Astrocyte of the cerebellum (primary cell): ENCODE measurements at regions not wholly inside any gene's neighbourhood (a gene's known extent, or its start where the extent isn't known, plus 50 kb on each side); places are given as distances from the start of the nearest gene placed in this dataset.
A peak's percentile ranks its signal among the peaks of the same experiment; 100 is the strongest.
"Not testable (repeated sequence)": the region's sequence is repeated elsewhere in the genome, so short reads cannot be mapped to it uniquely, and the experiment has no call there.

Experiments used
- DNase-seq: peaks from one replicate; pipeline ENCODE4 v3.0.0-alpha.2; 2011; ENCODE audit warnings: low read depth
- H3K4me3 ChIP-seq: 2 replicates; pipeline ENCODE4 v1.5.1; 2011; ENCODE audit warnings: mild to moderate bottlenecking, low read depth, low read length, moderate library complexity
- in situ Hi-C: cut with HindIII; loops from 2 replicates; pipeline ENCODE4 v1.10.0; 2017; ENCODE audit warnings: low sequenced_read_pairs
- TF ChIP-seq, protein P1 (sequence below): IDR thresholded peaks from 2 replicates; pipeline ENCODE4 v1.5.1; 2012; ENCODE audit warnings: low read length, low read depth, moderate library complexity, mild to moderate bottlenecking; ENCODE audit errors: missing control alignments

DNA sequence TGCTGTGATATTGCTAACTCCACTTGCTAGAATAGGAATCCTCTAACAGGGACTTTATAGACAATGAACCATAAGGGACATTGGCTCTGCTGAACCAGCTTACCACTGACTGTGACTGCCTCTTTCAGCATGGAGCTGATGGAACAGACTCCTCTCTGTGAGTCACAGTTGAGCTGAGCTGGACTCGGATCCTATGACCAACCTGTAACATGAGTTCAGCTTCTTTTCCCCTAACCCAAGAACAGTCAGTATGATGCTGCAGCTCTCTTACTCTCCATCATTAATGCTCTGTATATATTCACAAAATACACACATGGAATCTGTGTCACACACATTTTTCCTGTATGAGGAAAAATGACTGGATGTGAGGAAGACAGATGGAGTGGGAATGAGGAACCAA is 177.9 kb upstream of the BET1 start:
- in situ Hi-C loops, result no loop called here
- peak; percentile 51 for DNase-seq
- no peak overlapping the region for H3K4me3 ChIP-seq
- TF ChIP-seq, protein P1, sequence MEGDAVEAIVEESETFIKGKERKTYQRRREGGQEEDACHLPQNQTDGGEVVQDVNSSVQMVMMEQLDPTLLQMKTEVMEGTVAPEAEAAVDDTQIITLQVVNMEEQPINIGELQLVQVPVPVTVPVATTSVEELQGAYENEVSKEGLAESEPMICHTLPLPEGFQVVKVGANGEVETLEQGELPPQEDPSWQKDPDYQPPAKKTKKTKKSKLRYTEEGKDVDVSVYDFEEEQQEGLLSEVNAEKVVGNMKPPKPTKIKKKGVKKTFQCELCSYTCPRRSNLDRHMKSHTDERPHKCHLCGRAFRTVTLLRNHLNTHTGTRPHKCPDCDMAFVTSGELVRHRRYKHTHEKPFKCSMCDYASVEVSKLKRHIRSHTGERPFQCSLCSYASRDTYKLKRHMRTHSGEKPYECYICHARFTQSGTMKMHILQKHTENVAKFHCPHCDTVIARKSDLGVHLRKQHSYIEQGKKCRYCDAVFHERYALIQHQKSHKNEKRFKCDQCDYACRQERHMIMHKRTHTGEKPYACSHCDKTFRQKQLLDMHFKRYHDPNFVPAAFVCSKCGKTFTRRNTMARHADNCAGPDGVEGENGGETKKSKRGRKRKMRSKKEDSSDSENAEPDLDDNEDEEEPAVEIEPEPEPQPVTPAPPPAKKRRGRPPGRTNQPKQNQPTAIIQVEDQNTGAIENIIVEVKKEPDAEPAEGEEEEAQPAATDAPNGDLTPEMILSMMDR, result no peak

DNA sequence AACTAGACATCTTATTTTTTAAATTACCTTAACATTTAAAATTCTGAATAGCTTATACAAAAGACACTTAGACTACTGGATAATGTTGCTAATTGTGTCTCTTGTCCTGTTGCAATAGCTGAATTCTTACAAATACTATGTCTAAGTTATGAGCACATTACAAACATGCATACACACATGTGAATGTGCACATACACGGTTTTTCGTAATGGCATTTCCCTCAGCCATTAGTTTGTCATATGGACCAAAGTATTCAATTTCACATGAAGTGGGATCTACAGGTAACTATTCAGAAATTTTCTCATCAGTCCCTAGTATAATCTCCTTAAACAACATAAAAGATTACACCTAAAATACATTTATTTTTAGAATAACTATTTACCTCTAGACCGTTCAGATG is 178.6 kb upstream of the BET1 start:
- TF ChIP-seq, protein P1, result no peak
- no peak for DNase-seq
- in situ Hi-C loops, result no loop called here
- no peak overlapping the region for H3K4me3 ChIP-seq

DNA sequence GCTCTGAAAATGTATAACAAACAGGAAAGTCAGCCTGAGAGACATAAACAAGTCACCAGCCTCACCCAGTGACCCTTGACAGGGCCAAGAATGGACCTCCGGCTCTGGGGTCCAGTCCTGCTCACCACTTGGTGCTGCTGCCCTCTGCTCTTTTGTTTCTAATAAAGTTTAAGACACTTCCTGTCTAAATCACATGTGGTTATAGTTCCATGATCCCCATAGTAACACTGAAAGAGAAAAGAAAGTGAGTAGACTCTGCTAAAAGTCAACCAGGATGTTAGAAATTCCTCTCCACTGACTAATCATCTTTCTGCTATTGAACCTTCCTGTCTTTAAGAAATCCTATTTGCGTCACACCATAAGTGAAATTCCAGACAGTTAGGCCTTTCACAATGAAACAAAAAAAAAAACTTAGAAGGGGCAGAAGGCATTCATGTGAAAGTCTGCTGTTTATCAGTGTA is 179.2 kb upstream of the BET1 start:
- DNase-seq, result peak; percentile 98
- TF ChIP-seq, protein P1, result peak; percentile 5
- in situ Hi-C loops, result no loop called here
- no peak overlapping the region for H3K4me3 ChIP-seq

DNA sequence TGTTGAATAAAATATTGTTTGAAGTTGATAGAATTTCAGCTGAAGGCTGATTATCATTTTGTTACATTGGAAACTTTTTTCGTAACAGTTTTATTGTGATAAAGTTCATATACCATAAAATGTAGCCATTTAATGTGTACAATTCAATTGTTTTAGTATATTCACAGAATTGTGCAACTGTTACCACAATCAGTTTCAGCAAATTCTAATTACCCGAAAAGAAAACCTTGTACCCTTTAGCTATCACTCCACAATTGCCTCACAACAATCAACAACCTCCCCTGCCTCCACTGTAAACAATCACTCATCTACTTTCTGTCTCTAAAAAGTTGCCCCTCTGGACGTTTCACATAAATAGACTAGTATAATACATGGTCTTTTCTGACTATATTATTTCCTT is 179.7 kb upstream of the BET1 start:
- in situ Hi-C loops, result no loop called here
- TF ChIP-seq, protein P1, result no peak
- no peak for DNase-seq
- H3K4me3 ChIP-seq, result no peak overlapping the region

DNA sequence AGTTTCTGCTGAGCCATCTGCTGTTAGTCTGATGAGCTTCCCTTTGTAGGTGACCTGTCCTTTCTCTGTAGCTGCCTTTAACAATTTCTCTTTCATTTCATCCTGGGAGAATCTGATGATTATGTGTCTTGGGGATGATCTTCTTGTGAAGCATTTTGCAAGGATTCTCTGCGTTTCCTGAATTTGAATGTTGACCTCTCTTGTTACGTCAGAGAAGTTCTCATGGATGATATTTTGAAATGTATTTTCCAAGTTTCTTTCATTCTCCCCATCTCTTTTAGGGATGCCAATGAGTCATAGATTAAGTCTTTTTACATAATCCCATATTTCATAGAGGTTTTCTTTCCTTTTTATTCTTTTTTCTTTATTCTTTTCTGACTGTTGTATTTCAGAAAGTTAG is 184.2 kb upstream of the BET1 start:
- no peak overlapping the region for H3K4me3 ChIP-seq
- DNase-seq, result no peak
- TF ChIP-seq, protein P1, result no peak
- in situ Hi-C loops, result no loop called here

DNA sequence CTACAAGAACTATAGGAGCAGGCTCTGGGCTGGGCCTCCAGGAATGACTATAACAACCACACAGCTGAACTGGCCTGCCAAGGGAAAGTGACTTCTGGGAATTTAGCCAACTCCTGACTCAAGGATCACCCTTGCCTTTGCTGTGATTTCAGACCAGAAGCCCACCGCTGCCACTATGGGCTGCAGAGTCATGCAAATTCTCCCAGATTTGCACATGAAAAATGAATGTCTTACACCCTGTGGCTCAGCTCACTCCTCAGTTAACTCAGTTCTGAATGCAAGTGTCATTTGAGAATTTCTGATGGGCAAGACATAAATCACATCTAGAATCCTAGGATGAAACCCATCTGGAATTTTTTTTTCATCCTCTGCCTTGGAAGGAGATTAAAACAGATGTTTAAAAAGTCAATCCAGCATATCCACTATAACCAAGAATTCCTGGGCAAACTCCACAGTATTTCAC is 186.5 kb upstream of the BET1 start:
- in situ Hi-C loops, result no loop called here
- H3K4me3 ChIP-seq, result no peak overlapping the region
- TF ChIP-seq, protein P1, result no peak
- DNase-seq, result peak; percentile 99

DNA sequence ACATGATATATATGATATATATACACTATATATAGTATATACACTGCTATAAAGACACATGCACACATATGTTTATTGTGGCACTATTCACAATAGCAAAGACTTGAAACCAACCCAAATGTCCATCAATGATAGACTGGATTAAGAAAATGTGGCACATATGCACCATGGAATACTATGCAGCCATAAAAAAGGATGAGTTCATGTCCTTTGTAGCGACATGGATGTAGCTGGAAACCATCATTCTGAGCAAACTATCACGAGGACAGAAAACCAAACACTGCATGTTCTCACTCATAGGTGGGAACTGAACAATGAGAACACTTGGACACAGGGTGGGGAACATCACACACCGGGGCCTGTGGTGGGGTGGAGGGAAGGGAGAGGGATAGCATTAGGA is 190.3 kb upstream of the BET1 start:
- DNase-seq, H3K4me3 ChIP-seq, in situ Hi-C loops: not testable (repeated sequence)
